Caco-2 (cell line): ENCODE measurements at regions not wholly inside any gene's neighbourhood (a gene's known extent, or its start where the extent isn't known, plus 50 kb on each side); places are given as distances from the start of the nearest gene placed in this dataset.
A peak's percentile ranks its signal among the peaks of the same experiment; 100 is the strongest.

Source experiments
- BruUV-seq: library from RNA; stranded (reverse); fragments of 400-500 nt; replicated peaks from 2 replicates; lab custom pipeline; 2021; lab: Mats Ljungman, UMichigan
- CTCF ChIA-PET: fragments of 300-600 bp; sonication (Branson Sonifier 250); formaldehyde crosslinking; loops from one replicate; lab custom pipeline; 2022; ENCODE audit warnings: antibody characterized with exemption; lab: Charles Lee
- POLR2A ChIA-PET: fragments of 300-600 bp; sonication (Branson Sonifier 250); formaldehyde crosslinking; loops from one replicate; lab custom pipeline; 2022; ENCODE audit warnings: antibody characterized with exemption; lab: Charles Lee
- DNase-seq, 2 experiments: peaks; one replicate each; pipeline versions ENCODE4 v3.0.0 to v3.0.0-alpha.2; 2020 to 2022
- H3K27me3 ChIP-seq: replicated peaks from 2 replicates; pipeline ENCODE4 v1.6.0; 2011; ENCODE audit warnings: low read length; ENCODE audit not compliant: control insufficient read depth, insufficient read depth
- H3K36me3 ChIP-seq: 2 replicates; pipeline ENCODE4 v1.5.1; 2011; ENCODE audit warnings: low read length; ENCODE audit not compliant: control insufficient read depth, insufficient read depth
- H3K4me1 ChIP-seq: fragments of 250-450 bp; sonication (Bioruptor Pico); 2 replicates; pipeline ENCODE4 v1.5.1; 2020; ENCODE audit warnings: mild to moderate bottlenecking
- H3K4me3 ChIP-seq: 2 replicates; pipeline ENCODE4 v1.5.1; 2011; ENCODE audit warnings: low read depth, mild to moderate bottlenecking, control low read depth, low read length
- H3K9me3 ChIP-seq: fragments of 250-450 bp; sonication (Bioruptor Pico); 2 replicates; pipeline ENCODE4 v1.5.1; 2020; ENCODE audit warnings: mild to moderate bottlenecking, moderate library complexity
- H3K27ac Mint-ChIP-seq: one replicate; pipeline ENCODE4 v1.8.0; 2022; ENCODE audit warnings: mixed read lengths; ENCODE audit not compliant: unreplicated experiment
- H3K27me3 Mint-ChIP-seq: one replicate; pipeline ENCODE4 v1.8.0; 2022; ENCODE audit warnings: mixed read lengths; ENCODE audit not compliant: insufficient read depth, unreplicated experiment
- H3K36me3 Mint-ChIP-seq: one replicate; pipeline ENCODE4 v1.8.0; 2022; ENCODE audit warnings: mild to moderate bottlenecking, mixed read lengths; ENCODE audit not compliant: insufficient read depth, unreplicated experiment
- H3K4me1 Mint-ChIP-seq: one replicate; pipeline ENCODE4 v1.8.0; 2022; ENCODE audit warnings: low read depth, mixed read lengths; ENCODE audit not compliant: unreplicated experiment
- H3K4me3 Mint-ChIP-seq: one replicate; pipeline ENCODE4 v1.8.0; 2022; ENCODE audit warnings: mild to moderate bottlenecking, moderate library complexity, mixed read lengths; ENCODE audit not compliant: unreplicated experiment
- H3K9me3 Mint-ChIP-seq: one replicate; pipeline ENCODE4 v1.8.0; 2022; ENCODE audit warnings: mixed read lengths; ENCODE audit not compliant: unreplicated experiment
- CTCF ChIP-seq, 2 experiments: fragments of 200-600 bp in 1 of 2; IDR thresholded peaks; 1 replicate in 1 of 2; 2 replicates in 1 of 2; pipeline versions ENCODE4 v1.5.1 to v1.8.0; 2011 to 2022; ENCODE audit warnings: antibody characterized with exemption in 1 of 2, control low read depth in 1 of 2, inconsistent platforms in 1 of 2, low read depth in 1 of 2, low read length in 1 of 2, mild to moderate bottlenecking in 1 of 2, moderate library complexity in 1 of 2; ENCODE audit not compliant: insufficient read depth in 1 of 2, severe bottlenecking in 1 of 2, unreplicated experiment in 1 of 2
- intact Hi-C: fragments of 100-400 bp; cut with micrococcal nuclease; formaldehyde crosslinking; loops from one replicate; pipeline ENCODE4 v1.10.0; 2022; ENCODE audit not compliant: unreplicated experiment

DNA sequence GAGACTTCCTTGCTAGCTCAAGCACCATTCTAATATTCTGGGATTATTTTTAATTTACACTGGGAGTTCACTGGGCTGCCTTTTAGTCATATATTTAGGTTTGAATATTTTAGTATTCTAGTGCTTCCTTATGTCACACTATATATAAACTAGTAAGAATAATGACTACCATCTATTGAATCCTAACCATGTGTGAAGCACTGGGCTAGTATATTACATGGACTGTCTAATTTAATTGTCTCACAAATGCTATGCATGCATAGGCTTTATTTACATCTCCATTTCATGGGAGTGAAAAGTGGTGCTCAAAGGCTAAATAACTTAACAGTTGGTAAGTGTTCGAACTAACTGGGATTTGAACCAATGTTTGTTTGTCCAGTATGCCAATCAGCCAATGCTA lies 272.4 kb downstream of the RND3 start:
- BruUV-seq = no TSS peak
- Mint-ChIP-seq H3K27ac (peak overlapping the region; percentile 53), H3K9me3 (no peaks in the 10 kb centered on the region), H3K27me3 (no peaks in the 10 kb centered on the region), H3K36me3 (no peaks in the 10 kb centered on the region), H3K4me3 (peak overlapping the region; percentile 38), H3K4me1 (peaks cover 16% of the 10 kb centered on the region)
- TF ChIP-seq CTCF (IDR thresholded peaks at IDR 0.05; ENCODE audit: insufficient read depth in 1 of 2, low read depth in 1 of 2, low read length in 1 of 2, severe bottlenecking in 1 of 2, unreplicated experiment in 1 of 2) = no peak
- Histone ChIP-seq H3K4me1 (peaks cover 60% of the 10 kb centered on the region), H3K36me3 (no peaks in the 10 kb centered on the region), H3K27me3 (no peaks in the 10 kb centered on the region), H3K9me3 (no peaks in the 10 kb centered on the region), H3K4me3 (no peak overlapping the region)
- ChIA-PET POLR2A (interaction anchor here (0.5 kb wide), 1 partner anchor 25 kb away, joined by 5 read pairs; no protein-coding TSS in a partner anchor), CTCF (interaction anchor here (0.6 kb wide), 1 partner anchor 135 kb away, joined by 6 read pairs; no protein-coding TSS in a partner anchor)
- intact Hi-C loops = no loop called here
- DNase-seq = no peak

- no peaks in the 10 kb centered on the region for H3K9me3 Mint-ChIP-seq
- Histone ChIP-seq H3K4me3 (no peak overlapping the region), H3K4me1 (peaks cover 58% of the 10 kb centered on the region), H3K9me3 (no peaks in the 10 kb centered on the region), H3K27me3 (no peaks in the 10 kb centered on the region), H3K36me3 (no peaks in the 10 kb centered on the region)
- H3K4me3 Mint-ChIP-seq = peak overlapping the region; percentile 38
- ChIA-PET CTCF (interaction anchor here (0.6 kb wide), 1 partner anchor 135 kb away, joined by 6 read pairs; no protein-coding TSS in a partner anchor), POLR2A (interaction anchor here (0.5 kb wide), 1 partner anchor 26 kb away, joined by 5 read pairs; no protein-coding TSS in a partner anchor)
- peak; percentile 63 to 66 for DNase-seq
- H3K27me3 Mint-ChIP-seq = no peaks in the 10 kb centered on the region
- intact Hi-C loops = loop anchor here (1.0 to 5.0 kb wide), 2 partner anchors 39 to 117 kb away; no protein-coding TSS in a partner anchor
- H3K27ac Mint-ChIP-seq = peak overlapping the region; percentile 53
- H3K4me1 Mint-ChIP-seq = peaks cover 14% of the 10 kb centered on the region
- no TSS peak for BruUV-seq
- no peak for TF ChIP-seq CTCF (IDR thresholded peaks at IDR 0.05; ENCODE audit: insufficient read depth in 1 of 2, low read depth in 1 of 2, low read length in 1 of 2, severe bottlenecking in 1 of 2, unreplicated experiment in 1 of 2)
- no peaks in the 10 kb centered on the region for H3K36me3 Mint-ChIP-seq
These were observed 272.8 kb downstream of the RND3 start for GRCh38 chr2:150214626-150215025.

DNA sequence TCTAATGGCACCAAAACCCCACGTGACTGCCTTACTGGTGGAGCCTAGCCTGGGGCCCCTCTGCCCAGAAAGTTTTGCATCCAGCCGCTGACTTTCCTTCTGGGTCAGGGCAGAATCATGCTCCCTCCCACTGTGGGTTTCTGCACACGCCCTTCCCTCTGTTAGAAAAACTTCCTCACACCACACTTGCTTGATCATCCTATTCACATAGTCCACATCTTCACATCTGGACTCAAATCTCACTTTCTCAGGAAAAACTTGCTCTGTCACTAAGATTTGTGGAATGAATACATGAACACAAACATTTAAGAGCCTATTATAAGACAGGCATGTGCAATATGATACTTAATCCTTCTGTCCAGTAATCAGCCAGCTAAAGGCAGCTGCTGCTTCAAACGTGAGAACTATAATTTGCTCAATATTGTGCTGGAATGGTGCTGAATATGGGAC lies 274.7 kb downstream of the RND3 start:
- H3K4me3 Mint-ChIP-seq = no peak overlapping the region
- H3K9me3 ChIP-seq = no peaks in the 10 kb centered on the region
- BruUV-seq = no TSS peak
- H3K27me3 ChIP-seq = no peaks in the 10 kb centered on the region
- POLR2A ChIA-PET = no interaction called here
- H3K4me3 ChIP-seq = no peak overlapping the region
- H3K9me3 Mint-ChIP-seq = no peaks in the 10 kb centered on the region
- no peak for TF ChIP-seq CTCF (IDR thresholded peaks at IDR 0.05; ENCODE audit: insufficient read depth in 1 of 2, low read depth in 1 of 2, low read length in 1 of 2, severe bottlenecking in 1 of 2, unreplicated experiment in 1 of 2)
- no peaks in the 10 kb centered on the region for H3K27me3 Mint-ChIP-seq
- H3K36me3 ChIP-seq = no peaks in the 10 kb centered on the region
- H3K36me3 Mint-ChIP-seq = no peaks in the 10 kb centered on the region
- no peak for DNase-seq
- CTCF ChIA-PET = no interaction called here
- peak overlapping the region; percentile 43 for H3K27ac Mint-ChIP-seq
- H3K4me1 Mint-ChIP-seq = peaks cover 21% of the 10 kb centered on the region
- H3K4me1 ChIP-seq = peaks cover 48% of the 10 kb centered on the region
- intact Hi-C loops = loop anchor here (5.0 kb wide), 1 partner anchor 115 kb away; no protein-coding TSS in a partner anchor
